22Rv1 (cell line): ENCODE measurements at regions not wholly inside any gene's neighbourhood (a gene's known extent, or its start where the extent isn't known, plus 50 kb on each side); places are given as distances from the start of the nearest gene placed in this dataset.

ENCODE experiments used
- H3K27ac ChIP-seq: fragments of 450-650 bp; 2 replicates; pipeline ENCODE4 v1.5.1; 2017
- CTCF ChIP-seq: fragments of 450-650 bp; IDR thresholded peaks from 2 replicates; pipeline ENCODE4 v1.5.1; 2017; ENCODE audit warnings: mild to moderate bottlenecking
- ZFX ChIP-seq: fragments of 450-650 bp; IDR thresholded peaks from 2 replicates; pipeline ENCODE4 v1.6.1; 2017; ENCODE audit warnings: antibody characterized with exemption, borderline replicate concordance

- H3K27ac ChIP-seq: no peak overlapping the region
- TF ChIP-seq ZFX: no peak
- TF ChIP-seq CTCF: no peak
Measured at GRCh38 chr7:113825832-113826231, 93.0 kb downstream of the PPP1R3A start.

- TF ChIP-seq CTCF (no peak), ZFX (no peak)
- H3K27ac ChIP-seq: peak overlapping the region; percentile 22; the same call in 1 of the 2 replicates
Measured at GRCh38 chr7:113824117-113824823, 94.5 kb downstream of the PPP1R3A start.

- H3K27ac ChIP-seq: no peak overlapping the region
- TF ChIP-seq ZFX (no peak), CTCF (no peak)
Measured at GRCh38 chr7:113819474-113819873, 99.3 kb downstream of the PPP1R3A start.

- TF ChIP-seq ZFX (no peak), CTCF (no peak)
- H3K27ac ChIP-seq: no peak overlapping the region
Measured at GRCh38 chr7:113816639-113817038, 102.2 kb downstream of the PPP1R3A start.

GRCh38 chr7:113813471-113813870, 105.3 kb downstream of the PPP1R3A start:
- TF ChIP-seq CTCF: no peak
- TF ChIP-seq ZFX: no peak
- no peak overlapping the region for H3K27ac ChIP-seq

- no peak overlapping the region for H3K27ac ChIP-seq
- no peak for TF ChIP-seq CTCF
- no peak for TF ChIP-seq ZFX
Measured at GRCh38 chr7:113812591-113813255, 106.1 kb downstream of the PPP1R3A start.

- TF ChIP-seq CTCF (no peak), ZFX (no peak)
Measured at GRCh38 chr7:113810080-113810744, 108.6 kb downstream of the PPP1R3A start.

More at GRCh38 chr7:113810080-113810744, 108.6 kb downstream of the PPP1R3A start:
- no peak overlapping the region for H3K27ac ChIP-seq
